Cardiac fibroblast (primary cell): ENCODE measurements at regions not wholly inside any gene's neighbourhood (a gene's known extent, or its start where the extent isn't known, plus 50 kb on each side); places are given as distances from the start of the nearest gene placed in this dataset.
A peak's percentile ranks its signal among the peaks of the same experiment; 100 is the strongest.

Experiments used
- DNase-seq, 2 donors: peaks; one replicate each; pipeline versions ENCODE4 v3.0.0 to v3.0.0-alpha.2; 2010; ENCODE audit warnings: low read depth in 2 of 2
- H3K4me3 ChIP-seq, 2 donors: replicated peaks in 1 of 2; 1 replicate in 1 of 2; 2 replicates in 1 of 2; pipeline ENCODE4 v1.5.1; 2011; ENCODE audit warnings: low read depth in 2 of 2, low read length in 2 of 2, mild to moderate bottlenecking in 2 of 2, moderate library complexity in 1 of 2
- CTCF ChIP-seq: IDR thresholded peaks from one replicate; pipeline ENCODE4 v1.5.1; 2011; ENCODE audit warnings: low read depth, mild to moderate bottlenecking, low read length, inconsistent platforms

- TF ChIP-seq CTCF: no peak
- no peak overlapping the region for H3K4me3 ChIP-seq
- no peak for DNase-seq
Measured at GRCh38 chr13:84129966-84130365, 247.7 kb upstream of the SLITRK1 start.

GRCh38 chr13:84127597-84128128 lies 245.4 kb upstream of the SLITRK1 start:
- H3K4me3 ChIP-seq: no peak overlapping the region
- no peak for TF ChIP-seq CTCF
- DNase-seq: no peak

- TF ChIP-seq CTCF: no peak
- no peak overlapping the region for H3K4me3 ChIP-seq
- DNase-seq: no peak
Measured at GRCh38 chr13:84126671-84127171, 244.4 kb upstream of the SLITRK1 start.

- TF ChIP-seq CTCF: no peak
- peak in 1 of 2 donors; percentile 20 for DNase-seq
Measured at GRCh38 chr13:84121456-84121855, 239.2 kb upstream of the SLITRK1 start.

GRCh38 chr13:84118839-84119409 lies 236.7 kb upstream of the SLITRK1 start:
- H3K4me3 ChIP-seq: no peak overlapping the region
- TF ChIP-seq CTCF: no peak
- no peak for DNase-seq

More at GRCh38 chr13:84121456-84121855, 239.2 kb upstream of the SLITRK1 start:
- H3K4me3 ChIP-seq: no peak overlapping the region

- DNase-seq: no peak
- no peak for TF ChIP-seq CTCF
- H3K4me3 ChIP-seq: no peak overlapping the region
Measured at GRCh38 chr13:84098273-84098672, 216.0 kb upstream of the SLITRK1 start.
